HG03095 (cell line): ENCODE measurements at regions not wholly inside any gene's neighbourhood (a gene's known extent, or its start where the extent isn't known, plus 50 kb on each side); places are given as distances from the start of the nearest gene placed in this dataset.

Experiments used
- ATAC-seq: cut with Tn5 transposase; IDR thresholded peaks from one replicate; pipeline ENCODE4 v1.9.1; 2021; ENCODE audit warnings: moderate library complexity; ENCODE audit not compliant: unreplicated experiment

- ATAC-seq: no peak
These were observed 289.7 kb downstream of the TRIB2 start for GRCh38 chr2:13006426-13006825.

- peak; percentile 74 for ATAC-seq
These were observed 290.3 kb downstream of the TRIB2 start for GRCh38 chr2:13006829-13007717.

GRCh38 chr2:13009027-13009642 is 292.4 kb downstream of the TRIB2 start:
- no peak for ATAC-seq

GRCh38 chr2:13010283-13010682 is 293.5 kb downstream of the TRIB2 start:
- ATAC-seq: no peak

GRCh38 chr2:13014783-13015182 is 298.0 kb downstream of the TRIB2 start:
- no peak for ATAC-seq

GRCh38 chr2:13015532-13016320 is 299.0 kb downstream of the TRIB2 start:
- ATAC-seq: no peak

GRCh38 chr2:13018490-13018889 is 301.8 kb downstream of the TRIB2 start:
- ATAC-seq: no peak

- ATAC-seq: no peak
These were observed 303.0 kb downstream of the TRIB2 start for GRCh38 chr2:13019781-13020180.

- no peak for ATAC-seq
These were observed 303.7 kb downstream of the TRIB2 start for GRCh38 chr2:13020469-13020868.

- no peak for ATAC-seq
These were observed 304.8 kb downstream of the TRIB2 start for GRCh38 chr2:13021470-13021957.

- no peak for ATAC-seq
These were observed 313.9 kb downstream of the TRIB2 start for GRCh38 chr2:13030606-13031005.

- ATAC-seq: no peak
These were observed 318.1 kb downstream of the TRIB2 start for GRCh38 chr2:13034861-13035260.

GRCh38 chr2:13035866-13036265 is 319.1 kb downstream of the TRIB2 start:
- ATAC-seq: no peak

- no peak for ATAC-seq
These were observed 323.3 kb downstream of the TRIB2 start for GRCh38 chr2:13040043-13040442.

GRCh38 chr2:13046557-13047165 is 329.9 kb downstream of the TRIB2 start:
- no peak for ATAC-seq

- no peak for ATAC-seq
These were observed 334.0 kb downstream of the TRIB2 start for GRCh38 chr2:13050764-13051163.

GRCh38 chr2:13052547-13052946 is 335.8 kb downstream of the TRIB2 start:
- ATAC-seq: no peak

- no peak for ATAC-seq
These were observed 339.6 kb downstream of the TRIB2 start for GRCh38 chr2:13056259-13056843.

- no peak for ATAC-seq
These were observed 340.9 kb downstream of the TRIB2 start for GRCh38 chr2:13057671-13058070.

GRCh38 chr2:13066676-13067075 is 349.9 kb downstream of the TRIB2 start:
- no peak for ATAC-seq

GRCh38 chr2:13067508-13067907 is 350.8 kb downstream of the TRIB2 start:
- ATAC-seq: no peak
